C4-2B (cell line): ENCODE measurements at regions not wholly inside any gene's neighbourhood (a gene's known extent, or its start where the extent isn't known, plus 50 kb on each side); places are given as distances from the start of the nearest gene placed in this dataset.

Source experiments
- CTCF ChIP-seq: fragments of 450-650 bp; conservative IDR thresholded peaks from 2 replicates; pipeline ENCODE4 v1.5.1; 2017; ENCODE audit warnings: mild to moderate bottlenecking
- ZFX ChIP-seq: fragments of 450-650 bp; IDR thresholded peaks from 2 replicates; pipeline ENCODE4 v1.6.1; 2017

- TF ChIP-seq CTCF (no peak), ZFX (no peak)
Measured at GRCh38 chr10:128599538-128599937, 473.3 kb upstream of the MKI67 start.
